ENCODE measurements at regions not wholly inside any gene's neighbourhood (a gene's known extent, or its start where the extent isn't known, plus 50 kb on each side); places are given as distances from the start of the nearest gene placed in this dataset.

DNA sequence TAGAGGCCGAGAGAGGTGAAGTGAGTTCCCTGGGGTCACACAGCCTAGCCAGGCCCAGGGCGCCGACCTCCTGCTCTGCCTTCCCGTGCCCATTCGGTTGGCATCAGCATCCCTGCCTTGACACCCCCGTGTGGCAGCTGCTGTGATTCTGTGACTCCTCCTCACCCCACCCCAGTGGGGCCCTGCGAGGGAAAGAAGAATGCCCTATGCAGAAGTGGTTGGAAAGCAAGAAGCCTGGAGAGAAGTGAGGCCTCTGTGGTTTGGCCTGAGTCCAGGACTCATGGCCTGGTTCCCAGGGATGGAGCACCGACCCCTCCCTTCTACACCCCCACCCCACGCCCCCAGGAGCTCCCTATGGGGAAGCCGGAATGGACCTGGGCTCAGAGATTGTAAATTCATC, 296.2 kb downstream of the SEC14L1 start:
- TF ChIP-seq CTCF (tag by site-specific recombination; IDR thresholded peaks at IDR 0.05) = no peak
- TF ChIP-seq ZNF76 (tag by site-specific recombination; IDR thresholded peaks at IDR 0.05; ENCODE audit: borderline replicate concordance, low read depth) = no peak
- TF ChIP-seq ZNF660 (tag by site-specific recombination; IDR thresholded peaks at IDR 0.05) = no peak
- no peak for TF ChIP-seq ZNF324 (tag by site-specific recombination; IDR thresholded peaks at IDR 0.05)
- no peak for TF ChIP-seq ZNF423 (tag by site-specific recombination; IDR thresholded peaks at IDR 0.05)
- no peak for TF ChIP-seq ZSCAN23 (tag by site-specific recombination; IDR thresholded peaks at IDR 0.05)
